ENCODE measurements at regions not wholly inside any gene's neighbourhood (a gene's known extent, or its start where the extent isn't known, plus 50 kb on each side); places are given as distances from the start of the nearest gene placed in this dataset.

- no peaks in the 10 kb centered on the region for H3K9me3 ChIP-seq (ENCODE audit: low read length)
- no TSS peak for BruUV-seq (replicated peaks)
- TF ChIP-seq EZH2phosphoT487 (IDR thresholded peaks at IDR 0.05; ENCODE audit: borderline replicate concordance, low read depth, low read length) (no peak), CTCF (conservative IDR thresholded peaks at IDR 0.05; ENCODE audit: low read length) (no peak)
These were observed 66.2 kb downstream of the IZUMO3 start for GRCh38 chr9:24479361-24480059.

GRCh38 chr9:24464319-24464951, 81.3 kb downstream of the IZUMO3 start:
- Histone ChIP-seq H2AFZ (ENCODE audit: low read length) (no peak overlapping the region), H3K9me3 (ENCODE audit: low read length) (no peaks in the 10 kb centered on the region)
- no peak for TF ChIP-seq CTCF (conservative IDR thresholded peaks at IDR 0.05; ENCODE audit: low read length)
- no peak for TF ChIP-seq EZH2phosphoT487 (IDR thresholded peaks at IDR 0.05; ENCODE audit: borderline replicate concordance, low read depth, low read length)

More at GRCh38 chr9:24479361-24480059, 66.2 kb downstream of the IZUMO3 start:
- ChIA-PET CTCF (ENCODE audit: unreplicated experiment) (no interaction called here), POLR2A (no interaction called here)
- intact Hi-C loops (cut with micrococcal nuclease; ENCODE audit: unreplicated experiment): no loop called here
- Histone ChIP-seq H3K36me3 (ENCODE audit: insufficient read depth, low read length) (no peaks in the 10 kb centered on the region), H3K4me1 (ENCODE audit: insufficient read depth, low read length, poor library complexity, severe bottlenecking) (no peaks in the 10 kb centered on the region), H3K4me2 (ENCODE audit: low read length) (no peak overlapping the region), H3K79me2 (ENCODE audit: insufficient read depth, low read depth, low read length) (no peaks in the 10 kb centered on the region), H3K9me2 (ENCODE audit: insufficient read depth, low read length) (no peaks in the 10 kb centered on the region), H4K20me1 (ENCODE audit: insufficient read depth, low read length) (no peaks in the 10 kb centered on the region), H3K4me3 (ENCODE audit: low read depth, low read length, poor library complexity, severe bottlenecking) (no peak overlapping the region), H2AFZ (ENCODE audit: low read length) (no peak overlapping the region), H3K27ac (ENCODE audit: low read depth, low read length, poor library complexity, severe bottlenecking) (no peak overlapping the region)
- DNase-seq (ENCODE audit: low spot score): no peak

GRCh38 chr9:24462951-24463350, 82.7 kb downstream of the IZUMO3 start:
- H3K27ac ChIP-seq (ENCODE audit: low read depth, low read length, poor library complexity, severe bottlenecking): no peak overlapping the region
- intact Hi-C loops (cut with micrococcal nuclease; ENCODE audit: unreplicated experiment): no loop called here
- TF ChIP-seq CTCF (conservative IDR thresholded peaks at IDR 0.05; ENCODE audit: low read length): no peak
- no peak for TF ChIP-seq EZH2phosphoT487 (IDR thresholded peaks at IDR 0.05; ENCODE audit: borderline replicate concordance, low read depth, low read length)
- H3K36me3 ChIP-seq (ENCODE audit: insufficient read depth, low read length): no peaks in the 10 kb centered on the region
- no peak overlapping the region for H3K4me3 ChIP-seq (ENCODE audit: low read depth, low read length, poor library complexity, severe bottlenecking)
- DNase-seq (ENCODE audit: low spot score): no peak
- H2AFZ ChIP-seq (ENCODE audit: low read length): no peak overlapping the region
- ChIA-PET CTCF (ENCODE audit: unreplicated experiment) (no interaction called here), POLR2A (no interaction called here)
- no peak overlapping the region for H3K4me2 ChIP-seq (ENCODE audit: low read length)
- H3K9me2 ChIP-seq (ENCODE audit: insufficient read depth, low read length): no peaks in the 10 kb centered on the region
- no peaks in the 10 kb centered on the region for H4K20me1 ChIP-seq (ENCODE audit: insufficient read depth, low read length)
- no peaks in the 10 kb centered on the region for H3K4me1 ChIP-seq (ENCODE audit: insufficient read depth, low read length, poor library complexity, severe bottlenecking)
- BruUV-seq (replicated peaks): no TSS peak
- no peaks in the 10 kb centered on the region for H3K79me2 ChIP-seq (ENCODE audit: insufficient read depth, low read depth, low read length)
- H3K9me3 ChIP-seq (ENCODE audit: low read length): no peaks in the 10 kb centered on the region

More at GRCh38 chr9:24464319-24464951, 81.3 kb downstream of the IZUMO3 start:
- POLR2A ChIA-PET: no interaction called here
- Histone ChIP-seq H3K9me2 (ENCODE audit: insufficient read depth, low read length) (no peaks in the 10 kb centered on the region), H3K79me2 (ENCODE audit: insufficient read depth, low read depth, low read length) (no peaks in the 10 kb centered on the region), H3K27ac (ENCODE audit: low read depth, low read length, poor library complexity, severe bottlenecking) (no peak overlapping the region), H3K4me3 (ENCODE audit: low read depth, low read length, poor library complexity, severe bottlenecking) (no peak overlapping the region), H3K4me2 (ENCODE audit: low read length) (no peak overlapping the region), H3K4me1 (ENCODE audit: insufficient read depth, low read length, poor library complexity, severe bottlenecking) (no peaks in the 10 kb centered on the region), H3K36me3 (ENCODE audit: insufficient read depth, low read length) (no peaks in the 10 kb centered on the region), H4K20me1 (ENCODE audit: insufficient read depth, low read length) (no peaks in the 10 kb centered on the region)
- CTCF ChIA-PET (ENCODE audit: unreplicated experiment): no interaction called here
- DNase-seq (ENCODE audit: low spot score): no peak
- intact Hi-C loops (cut with micrococcal nuclease; ENCODE audit: unreplicated experiment): no loop called here
- BruUV-seq (replicated peaks): no TSS peak
